Stimulated activated CD4-positive, alpha-beta T cell treated with anti-CD3 and anti-CD28 coated beads, Interleukin-12 subunit alpha, Interleukin-12 subunit beta, amount 100 ng/mL, for 4 hours (primary cell): ENCODE measurements at regions not wholly inside any gene's neighbourhood (a gene's known extent, or its start where the extent isn't known, plus 50 kb on each side); places are given as distances from the start of the nearest gene placed in this dataset.

Experiments
- DNase-seq: peaks from one replicate; pipeline ENCODE4 v3.0.0-alpha.2; 2020

DNA sequence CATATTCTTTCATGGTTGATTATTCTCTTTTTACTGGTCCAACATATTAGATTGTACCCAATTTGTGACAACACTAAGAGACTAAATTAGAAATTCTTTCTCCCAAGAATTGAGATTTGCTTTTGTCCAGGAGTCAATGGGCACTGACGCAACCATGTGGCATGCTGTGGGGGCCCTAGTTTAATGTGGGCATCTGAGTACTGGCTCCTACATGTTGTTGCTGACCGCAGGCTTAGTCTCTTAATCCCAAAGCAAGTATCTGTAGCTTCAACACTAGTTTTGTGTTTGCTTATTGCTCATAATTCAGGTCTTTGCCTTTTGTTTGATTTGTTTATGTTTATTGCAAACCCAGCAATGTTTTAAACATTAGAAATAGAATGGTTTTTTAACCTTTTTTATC lies 263.4 kb upstream of the NDST4 start:
- DNase-seq = no peak

DNA sequence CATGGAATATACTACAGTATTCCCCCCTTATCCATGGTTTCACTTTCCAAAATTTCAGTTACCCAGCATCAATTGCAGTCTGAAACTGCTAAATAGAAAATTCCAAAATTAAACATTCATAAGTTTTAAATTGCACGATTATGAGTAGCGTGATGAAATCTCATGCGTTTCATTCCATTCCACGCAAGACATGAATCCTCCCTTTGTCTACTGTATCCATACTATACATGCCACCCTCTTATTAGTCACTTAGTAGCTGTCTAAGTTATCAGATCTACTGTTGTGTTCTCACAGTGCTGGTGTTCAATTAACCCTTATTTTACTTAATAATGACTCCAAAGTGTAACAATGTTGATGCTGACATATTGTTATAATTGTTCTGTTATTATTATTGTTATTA lies 261.2 kb upstream of the NDST4 start:
- no peak for DNase-seq

GRCh38 chr4:115370490-115370889 lies 257.1 kb upstream of the NDST4 start:
- no peak for DNase-seq

- no peak for DNase-seq
Observed at GRCh38 chr4:115370012-115370411, 256.6 kb upstream of the NDST4 start.

- DNase-seq = no peak
Observed at GRCh38 chr4:115366390-115366789, 253.0 kb upstream of the NDST4 start.

- DNase-seq = no peak
Observed at GRCh38 chr4:115365185-115365584, 251.8 kb upstream of the NDST4 start.

- DNase-seq = no peak
Observed at GRCh38 chr4:115361781-115362180, 248.4 kb upstream of the NDST4 start.

GRCh38 chr4:115360431-115360830 lies 247.0 kb upstream of the NDST4 start:
- DNase-seq = no peak

DNA sequence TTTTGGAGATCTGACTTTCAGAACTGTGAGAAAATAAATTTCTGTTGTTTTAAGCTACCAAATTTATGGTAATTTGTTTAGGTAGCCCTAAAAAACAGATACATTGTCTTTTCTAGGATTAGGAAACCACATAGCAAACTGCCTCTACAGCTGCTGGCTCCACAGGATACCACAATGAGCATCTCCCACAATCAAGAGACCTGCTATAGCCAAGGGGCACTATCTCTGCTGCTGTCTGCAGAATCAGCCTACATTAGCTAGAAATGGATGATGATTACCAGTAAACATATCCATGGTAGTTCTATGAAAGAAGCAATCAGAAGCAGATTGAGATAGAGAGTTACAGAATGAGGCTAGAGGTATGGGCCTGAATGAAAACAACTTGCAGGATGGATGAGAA lies 244.4 kb upstream of the NDST4 start:
- no peak for DNase-seq

DNA sequence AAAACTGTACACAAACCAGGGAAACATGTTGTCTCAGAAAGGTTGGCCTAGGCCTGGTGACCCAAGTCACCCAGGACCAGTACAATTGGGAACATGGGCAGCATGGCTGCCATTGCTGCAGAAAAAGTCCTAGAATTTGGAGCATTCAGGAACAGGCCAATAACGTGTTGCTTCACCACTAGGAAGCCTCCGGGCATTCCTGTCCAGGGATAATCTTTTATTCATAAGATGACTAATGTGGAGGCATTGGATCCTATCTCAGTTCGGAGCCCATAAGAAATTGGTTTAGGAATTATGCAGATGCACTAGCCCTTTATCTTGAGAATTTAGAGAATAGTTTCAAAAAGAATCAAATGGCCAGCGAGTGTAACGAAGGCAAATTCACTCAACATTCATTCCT lies 242.8 kb upstream of the NDST4 start:
- DNase-seq = no peak

DNA sequence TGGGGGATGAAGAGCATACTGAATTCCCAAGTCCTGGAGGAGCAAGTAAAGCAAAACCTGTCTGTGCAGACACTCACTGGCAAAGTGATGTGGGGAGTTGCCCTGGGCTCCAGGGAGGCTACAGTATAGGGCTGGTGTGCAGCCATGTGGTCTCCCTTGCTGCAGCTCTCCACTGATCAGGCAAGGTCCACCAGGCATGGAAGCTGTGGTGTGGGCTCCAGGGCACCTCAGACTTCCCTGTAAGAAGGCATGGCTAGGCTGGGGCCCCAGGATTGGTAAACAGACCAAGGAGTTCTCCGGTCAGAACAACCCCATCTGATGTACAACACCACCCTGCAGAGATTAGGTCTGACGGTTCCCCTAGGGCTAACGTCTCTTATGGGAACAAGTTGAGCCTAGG lies 241.9 kb upstream of the NDST4 start:
- no peak for DNase-seq

DNA sequence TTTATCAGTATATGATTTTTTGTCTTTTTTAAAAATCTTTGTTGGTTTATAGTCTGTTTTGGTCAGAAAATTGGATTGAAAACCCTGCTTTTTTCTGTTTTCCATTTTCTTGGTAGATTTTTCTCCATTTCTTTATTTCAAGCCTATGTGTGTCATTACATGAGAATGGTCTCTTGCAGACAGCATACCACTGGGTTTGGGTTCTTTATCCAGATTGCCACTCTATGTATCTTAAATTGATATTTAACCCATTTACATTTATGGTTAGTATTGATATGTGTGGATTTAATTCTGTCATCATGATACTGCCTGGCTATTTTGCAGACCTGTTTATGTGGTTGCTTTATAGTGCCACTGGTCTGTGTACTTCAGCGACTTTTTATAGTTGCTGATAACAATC lies 239.9 kb upstream of the NDST4 start:
- no peak for DNase-seq

DNA sequence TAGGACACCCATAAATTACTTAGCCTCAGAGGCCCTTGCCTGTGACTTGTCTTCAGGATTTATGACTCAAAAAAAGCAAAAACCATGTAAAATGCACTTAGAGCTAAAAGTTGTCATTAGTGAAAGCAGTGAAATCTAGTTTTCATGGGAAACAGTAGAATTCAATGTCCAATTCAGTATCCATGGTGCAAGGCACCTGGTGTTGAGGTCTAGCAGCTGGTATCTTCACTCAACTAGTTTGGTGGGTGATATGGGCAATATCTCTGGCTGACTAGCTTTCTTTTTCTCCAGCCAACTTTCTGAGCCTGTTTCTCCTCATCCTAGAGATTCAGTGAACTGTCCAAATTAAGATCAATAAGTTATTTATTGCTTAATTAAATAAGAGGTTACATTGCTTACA lies 229.8 kb upstream of the NDST4 start:
- no peak for DNase-seq

GRCh38 chr4:115334736-115335411 lies 221.5 kb upstream of the NDST4 start:
- no peak for DNase-seq

DNA sequence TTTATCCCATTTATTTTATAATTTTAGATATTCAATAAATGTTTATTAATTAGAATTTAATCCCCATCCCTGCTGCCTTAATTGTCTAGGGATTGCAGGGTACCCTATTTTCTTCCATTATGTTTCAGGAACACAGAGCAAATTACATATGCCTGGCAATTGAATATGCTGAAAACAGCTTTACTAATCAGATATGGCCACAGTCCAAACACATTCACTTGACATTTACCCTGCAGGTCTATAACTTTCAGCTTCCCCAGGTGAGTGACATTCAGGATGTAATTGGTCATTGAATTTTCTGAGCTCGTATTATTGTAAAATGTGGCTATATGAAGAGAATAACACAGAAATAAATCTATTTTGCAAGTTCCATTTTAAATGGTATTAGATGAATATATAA lies 218.7 kb upstream of the NDST4 start:
- DNase-seq = no peak

GRCh38 chr4:115331241-115331640 lies 217.8 kb upstream of the NDST4 start:
- no peak for DNase-seq

GRCh38 chr4:115325836-115326235 lies 212.4 kb upstream of the NDST4 start:
- DNase-seq = no peak

DNA sequence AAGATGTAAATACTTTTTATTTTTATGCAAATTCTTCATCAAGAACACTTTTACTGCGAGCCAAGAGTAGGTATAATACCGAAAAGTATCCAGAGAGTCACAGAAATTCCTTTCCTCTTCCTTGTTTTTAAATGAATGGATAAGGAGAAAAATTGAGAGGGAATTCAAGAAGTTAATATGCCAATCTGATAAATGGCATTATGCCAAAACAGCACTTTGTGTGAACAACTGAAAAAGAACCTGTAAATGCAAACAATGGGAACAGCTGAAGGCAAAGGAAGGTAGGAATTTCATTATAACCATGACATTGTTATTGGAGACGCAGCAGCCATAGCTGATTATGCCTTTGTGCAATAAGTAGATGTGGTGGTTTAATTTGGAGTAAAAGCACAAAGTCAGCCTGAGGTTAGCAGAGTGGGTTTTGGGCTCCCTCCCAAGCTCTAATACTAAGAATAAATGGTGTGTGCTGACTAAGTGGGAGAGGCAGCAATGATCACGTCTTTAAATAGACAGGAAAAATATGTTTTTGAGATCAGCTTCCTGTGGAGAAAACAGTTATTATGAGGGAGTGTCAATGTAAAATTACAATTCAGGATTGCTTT lies 209.8 kb upstream of the NDST4 start:
- no peak for DNase-seq

DNA sequence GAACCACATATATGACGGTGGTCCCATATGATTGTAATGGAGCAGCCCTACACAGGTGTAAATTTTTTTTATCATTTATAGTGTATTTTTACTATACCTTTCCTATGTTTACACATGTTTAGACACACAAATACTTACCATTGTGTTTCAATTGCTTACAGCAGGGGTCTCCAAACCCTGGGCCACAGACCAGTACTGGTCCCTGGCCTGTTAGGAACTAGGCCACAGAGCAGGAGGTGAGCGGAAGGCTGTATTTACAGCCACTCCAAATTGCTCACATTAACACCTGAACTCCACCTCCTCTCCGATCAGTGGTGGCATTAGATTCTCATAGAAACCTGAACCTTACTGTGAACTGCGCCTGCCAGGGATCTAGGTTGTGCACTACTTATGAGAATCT lies 201.8 kb upstream of the NDST4 start:
- no peak for DNase-seq

GRCh38 chr4:115310641-115311040 lies 197.2 kb upstream of the NDST4 start:
- DNase-seq = no peak

DNA sequence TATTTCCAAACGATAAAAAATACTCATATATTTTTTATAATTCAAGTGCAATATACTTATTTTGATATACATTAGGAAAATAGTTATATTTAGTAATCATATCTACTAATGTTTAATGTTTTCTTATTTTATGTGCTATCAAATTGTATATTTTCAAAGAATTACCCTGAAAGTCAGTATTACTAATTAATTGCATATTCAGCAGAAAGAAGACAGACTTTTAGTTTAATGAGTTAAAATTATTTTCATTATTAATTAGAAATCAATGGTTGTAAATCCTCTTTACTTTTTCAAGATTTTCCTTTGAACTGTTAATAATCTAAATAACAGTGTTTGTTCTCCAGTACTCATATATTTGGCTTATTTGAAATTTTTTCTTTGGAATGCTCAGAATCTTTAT lies 181.3 kb upstream of the NDST4 start:
- no peak for DNase-seq

DNA sequence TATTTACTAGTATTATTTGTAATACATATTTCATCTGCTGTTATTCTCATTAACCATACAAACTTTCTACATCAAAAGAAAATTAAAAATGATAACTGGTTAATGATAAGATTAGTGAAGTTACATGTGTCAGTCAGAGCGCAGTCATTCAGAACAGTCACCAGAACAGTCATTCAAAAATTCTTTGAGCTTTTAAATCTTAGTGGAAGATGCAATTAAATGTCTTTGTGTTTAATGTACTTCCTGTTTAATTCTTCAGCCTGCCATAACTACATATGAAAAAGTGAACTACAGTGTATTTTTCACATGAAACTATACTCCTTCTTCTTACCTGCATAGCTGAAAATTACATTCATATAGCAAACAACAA lies 179.7 kb upstream of the NDST4 start:
- no peak for DNase-seq

GRCh38 chr4:115292320-115293092 lies 179.1 kb upstream of the NDST4 start:
- no peak for DNase-seq

DNA sequence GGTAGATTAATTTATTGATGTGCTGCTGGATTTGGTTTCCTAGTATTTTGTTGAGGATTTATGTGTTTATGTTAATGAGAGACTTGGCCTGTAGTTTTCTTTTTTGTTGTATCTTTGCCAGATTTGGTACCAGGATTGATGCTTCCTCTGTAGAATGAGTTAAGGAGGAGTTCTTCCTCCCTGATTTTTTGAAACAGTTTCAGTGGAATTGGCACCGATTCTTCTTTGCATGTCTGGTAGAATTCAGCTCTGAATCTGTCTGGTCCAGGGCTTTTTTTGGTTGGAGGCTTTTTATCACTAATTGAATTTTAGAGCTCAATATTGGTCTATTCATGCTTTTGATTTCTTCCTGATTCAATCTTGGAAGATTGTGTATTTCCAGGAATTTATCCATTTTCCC lies 174.0 kb upstream of the NDST4 start:
- no peak for DNase-seq

GRCh38 chr4:115279330-115279729 lies 165.9 kb upstream of the NDST4 start:
- no peak for DNase-seq
